ENCODE measurements at regions not wholly inside any gene's neighbourhood (a gene's known extent, or its start where the extent isn't known, plus 50 kb on each side); places are given as distances from the start of the nearest gene placed in this dataset.
A peak's percentile ranks its signal among the peaks of the same experiment; 100 is the strongest.
"Not testable (repeated sequence)": the region's sequence is repeated elsewhere in the genome, so short reads cannot be mapped to it uniquely, and the experiment has no call there.

GRCh38 chr13:83211301-83211700 lies 671.0 kb downstream of the SLITRK1 start:
- FAIRE-seq, result no peak

DNA sequence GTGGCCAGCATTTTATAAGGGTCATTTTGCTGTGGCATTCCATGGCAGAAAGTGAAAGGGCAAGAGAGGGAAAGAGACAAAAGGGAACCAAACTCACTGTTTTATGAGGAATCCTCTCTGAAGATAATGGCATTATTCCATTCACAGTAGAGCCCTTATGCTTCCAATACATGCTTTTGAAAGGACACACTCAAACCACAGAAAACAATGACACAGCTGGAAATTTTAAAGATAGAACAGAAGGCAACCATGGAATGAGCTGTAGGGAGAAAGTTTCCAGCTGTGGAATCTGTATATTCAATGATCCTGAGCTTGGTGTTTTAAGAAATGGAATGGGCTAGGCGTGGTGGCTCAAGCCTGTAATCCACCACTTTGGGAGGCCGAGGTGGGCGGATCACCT lies 677.4 kb downstream of the SLITRK1 start:
- no peak for FAIRE-seq

GRCh38 chr13:83201506-83201905 lies 680.8 kb downstream of the SLITRK1 start:
- no peak for FAIRE-seq

DNA sequence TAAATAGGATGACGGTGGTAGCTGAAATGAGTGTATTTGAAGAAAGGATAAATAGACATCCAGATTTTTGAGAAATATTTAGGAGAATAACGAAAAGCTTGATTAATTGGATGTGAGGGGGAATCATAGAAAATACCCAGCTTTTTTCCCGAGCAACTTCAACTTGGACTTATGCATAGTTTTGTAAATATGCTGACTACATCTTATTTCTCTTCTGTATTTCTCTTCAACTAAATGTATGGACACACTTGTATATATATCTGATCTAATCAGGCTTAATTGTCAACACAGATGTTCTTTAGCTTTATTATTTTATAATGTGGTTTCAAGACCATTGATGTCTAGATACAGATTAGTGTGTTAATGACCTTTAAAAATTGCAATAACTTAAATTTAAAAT lies 685.0 kb downstream of the SLITRK1 start:
- no peak for FAIRE-seq

DNA sequence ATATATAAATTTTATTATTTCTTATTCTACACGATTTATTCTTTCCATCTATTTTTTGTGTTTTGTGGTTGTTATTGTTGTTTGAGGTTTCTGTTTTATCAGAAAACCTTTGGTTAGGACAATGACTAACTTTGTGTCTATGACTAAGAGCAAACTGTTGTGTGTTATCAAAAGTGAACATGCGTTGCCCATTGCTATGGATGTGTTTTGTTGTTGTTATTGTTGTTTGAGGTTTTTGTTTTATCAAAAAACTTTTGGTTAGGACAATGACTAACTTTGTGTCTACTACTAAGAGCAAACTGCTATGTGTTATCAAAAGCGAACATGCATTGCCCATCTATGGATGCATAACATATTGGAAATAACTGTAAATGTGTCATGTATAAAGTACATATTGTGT lies 692.3 kb downstream of the SLITRK1 start:
- FAIRE-seq, result no peak

DNA sequence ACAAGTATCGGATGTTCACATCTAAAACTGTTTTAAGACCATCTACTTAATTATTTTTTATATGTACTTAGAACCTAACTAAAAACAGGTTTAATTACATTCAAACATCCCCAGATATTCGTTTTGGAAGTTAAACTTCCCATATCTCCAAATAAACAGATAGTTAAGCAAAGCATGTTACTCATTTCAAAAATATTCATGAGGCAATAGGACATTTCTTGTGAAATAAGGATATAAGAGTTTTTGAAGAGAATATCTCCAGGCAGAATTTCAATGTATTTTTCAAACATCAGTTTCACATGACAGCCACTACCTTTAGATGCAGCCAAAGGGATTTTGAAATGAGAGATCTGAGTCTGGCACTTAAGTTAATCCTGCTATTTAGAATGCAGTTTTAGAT lies 697.5 kb downstream of the SLITRK1 start:
- no peak for FAIRE-seq

DNA sequence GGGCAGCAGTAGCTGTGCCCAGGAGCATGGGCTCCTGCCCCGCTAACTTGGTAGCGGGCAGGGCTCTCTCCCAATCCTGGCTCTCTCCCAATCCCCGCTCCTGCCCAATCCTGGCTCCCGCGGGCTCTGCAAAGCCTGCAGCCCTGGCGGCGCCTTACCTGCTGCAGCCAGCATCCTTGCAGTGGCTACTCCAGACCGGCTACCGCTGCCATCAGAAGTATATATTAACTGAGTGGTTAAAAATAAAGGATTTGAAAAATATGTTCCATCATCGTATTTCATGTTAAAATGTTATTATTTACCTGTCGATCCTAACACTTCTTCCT lies 698.2 kb downstream of the SLITRK1 start:
- no peak for FAIRE-seq

- no peak for FAIRE-seq
Measured at GRCh38 chr13:83183439-83184149, 698.7 kb downstream of the SLITRK1 start.

GRCh38 chr13:83182845-83183244 lies 699.4 kb downstream of the SLITRK1 start:
- no peak for FAIRE-seq

- no peak for FAIRE-seq
Measured at GRCh38 chr13:83178008-83178407, 704.3 kb downstream of the SLITRK1 start.

GRCh38 chr13:83168590-83168989 lies 713.7 kb downstream of the SLITRK1 start:
- FAIRE-seq, result no peak

DNA sequence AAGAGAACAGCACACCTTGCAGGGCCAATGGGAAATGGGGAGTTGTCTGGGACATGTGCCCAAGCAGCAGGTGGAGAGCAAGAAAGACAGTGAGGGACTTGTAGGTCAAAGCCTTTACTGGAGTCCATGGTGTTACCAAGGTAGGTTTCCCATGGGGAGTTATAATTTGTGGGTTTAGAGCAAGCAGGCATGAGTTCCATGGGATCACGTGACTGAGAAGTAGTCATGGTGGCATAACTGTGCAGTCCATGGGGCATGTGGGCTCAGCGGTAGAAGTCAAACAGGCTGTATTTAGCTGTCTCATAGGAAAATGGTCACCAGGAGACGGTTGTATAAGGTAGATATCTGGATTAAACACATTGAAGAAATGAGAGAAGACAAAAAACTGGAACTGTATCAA lies 715.1 kb downstream of the SLITRK1 start:
- no peak for FAIRE-seq

DNA sequence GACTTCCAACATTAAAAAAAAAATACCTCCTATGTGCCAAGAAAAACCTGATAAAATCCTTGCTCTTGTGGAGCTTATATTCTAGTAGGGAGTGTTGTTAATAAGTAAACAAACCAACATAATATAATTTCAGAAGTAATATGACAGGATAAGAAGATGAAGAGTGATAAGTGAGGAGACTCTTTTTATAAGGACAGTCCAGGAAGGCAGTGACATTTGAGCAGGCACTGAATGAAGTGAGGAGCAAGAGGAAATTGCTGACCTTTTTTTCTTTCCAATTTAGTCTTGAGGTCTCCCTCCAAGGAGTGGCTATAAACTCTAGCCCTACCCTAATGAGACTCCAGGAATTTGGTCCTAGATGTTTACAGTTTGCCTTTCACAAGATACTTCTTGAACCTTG lies 715.7 kb downstream of the SLITRK1 start:
- no peak for FAIRE-seq

GRCh38 chr13:83162493-83162892 lies 719.8 kb downstream of the SLITRK1 start:
- FAIRE-seq, result no peak

DNA sequence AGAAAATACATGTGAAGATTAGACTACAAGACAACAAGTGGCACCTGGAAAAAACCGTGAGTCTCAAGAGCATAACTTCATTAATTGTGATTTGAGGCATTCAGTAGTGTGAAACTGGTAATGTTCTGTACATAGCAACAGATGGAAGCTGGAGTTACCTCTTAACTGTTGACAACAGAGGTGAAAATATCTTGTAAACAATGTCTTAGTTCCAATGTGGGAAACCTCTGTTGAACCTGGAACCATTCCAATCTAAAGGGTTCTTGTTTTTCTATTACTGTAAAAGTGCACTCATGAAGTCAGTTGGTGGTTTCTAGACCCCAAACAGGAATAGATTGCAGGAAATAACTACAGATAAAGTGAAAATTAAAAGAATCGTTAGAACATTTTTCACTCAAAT lies 728.4 kb downstream of the SLITRK1 start:
- FAIRE-seq, result no peak

- no peak for FAIRE-seq
Measured at GRCh38 chr13:83151308-83151660, 731.0 kb downstream of the SLITRK1 start.

GRCh38 chr13:83150616-83151307 lies 731.5 kb downstream of the SLITRK1 start:
- FAIRE-seq, result no peak

- FAIRE-seq, result no peak
Measured at GRCh38 chr13:83136660-83137059, 745.6 kb downstream of the SLITRK1 start.

- FAIRE-seq, result peak; percentile 15
Measured at GRCh38 chr13:83125791-83126190, 756.5 kb downstream of the SLITRK1 start.

DNA sequence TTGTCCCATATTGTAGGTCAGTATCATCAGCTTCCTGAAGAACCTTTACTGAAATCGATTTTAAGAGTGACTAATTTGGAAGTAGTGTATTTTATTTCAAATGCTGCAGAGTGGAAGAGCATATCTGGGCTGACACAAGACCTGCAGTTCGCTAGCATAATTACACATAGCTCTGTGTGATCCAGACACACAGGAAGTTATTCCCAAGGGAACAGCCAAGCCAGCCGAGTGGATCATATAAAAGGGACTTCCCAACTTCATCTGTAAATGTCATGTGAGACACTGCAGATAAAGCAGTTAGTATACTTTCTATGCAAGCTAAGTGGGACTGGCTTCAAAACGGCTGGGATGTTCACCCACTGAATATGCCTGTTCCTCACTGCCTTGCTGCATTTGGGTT lies 760.4 kb downstream of the SLITRK1 start:
- FAIRE-seq, result no peak

DNA sequence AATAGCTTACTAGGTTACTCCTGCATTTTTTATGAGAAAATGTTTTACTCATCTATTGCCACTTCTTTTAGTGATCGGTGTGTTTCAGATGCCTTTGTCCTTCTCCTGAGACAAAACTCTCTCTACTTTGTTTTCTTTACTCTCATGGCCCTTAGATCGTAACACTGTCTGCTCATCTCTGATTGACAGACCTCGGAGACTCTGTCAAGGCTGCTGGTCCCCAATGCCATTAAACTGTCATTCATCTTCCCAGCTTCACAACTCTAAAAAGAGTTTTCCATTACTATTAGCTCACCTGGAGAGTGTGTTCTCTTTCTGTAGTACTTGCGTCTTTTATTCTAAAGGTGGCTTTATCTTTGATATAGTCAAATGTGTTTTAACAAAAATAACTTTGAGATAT lies 765.2 kb downstream of the SLITRK1 start:
- FAIRE-seq, result no peak

GRCh38 chr13:83101574-83102247 lies 780.6 kb downstream of the SLITRK1 start:
- FAIRE-seq, result not testable (repeated sequence)

DNA sequence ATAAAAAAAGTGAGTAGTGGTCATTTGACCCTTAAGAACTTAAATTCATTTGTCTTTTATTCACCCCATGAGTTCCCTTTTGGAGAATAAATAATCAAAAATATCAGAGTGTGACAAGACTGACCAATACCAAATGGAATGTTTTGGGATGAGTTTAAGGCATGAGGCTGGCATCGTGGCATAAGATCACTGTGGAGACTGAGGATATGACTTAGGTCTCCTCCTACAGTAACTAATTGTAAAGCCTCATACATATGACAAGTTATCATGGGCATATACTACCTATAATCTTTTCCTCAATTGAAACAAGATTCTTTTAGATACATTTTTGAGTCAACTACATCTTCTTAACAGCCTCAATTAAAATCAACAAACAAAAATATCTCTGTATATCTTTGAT lies 782.0 kb downstream of the SLITRK1 start:
- FAIRE-seq, result no peak

DNA sequence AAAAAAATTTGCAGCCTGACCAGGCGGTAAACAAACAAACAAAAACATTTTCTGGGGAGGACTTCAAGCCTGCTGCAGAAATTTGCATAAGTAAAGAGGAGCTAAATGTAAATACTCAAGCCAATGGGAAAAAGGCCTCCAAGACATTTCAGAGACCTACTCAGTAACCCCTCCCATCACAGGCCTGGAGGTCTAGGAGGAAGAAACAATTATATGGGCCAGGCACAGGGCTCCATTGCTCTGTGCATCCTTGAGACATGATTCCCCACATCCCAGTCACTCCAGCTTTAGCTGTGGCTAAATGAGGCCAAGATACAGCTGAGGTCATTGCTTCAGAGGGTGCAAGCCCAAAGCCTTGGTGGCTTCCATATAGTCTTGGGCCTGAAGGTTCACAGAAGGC lies 793.4 kb downstream of the SLITRK1 start:
- no peak for FAIRE-seq

DNA sequence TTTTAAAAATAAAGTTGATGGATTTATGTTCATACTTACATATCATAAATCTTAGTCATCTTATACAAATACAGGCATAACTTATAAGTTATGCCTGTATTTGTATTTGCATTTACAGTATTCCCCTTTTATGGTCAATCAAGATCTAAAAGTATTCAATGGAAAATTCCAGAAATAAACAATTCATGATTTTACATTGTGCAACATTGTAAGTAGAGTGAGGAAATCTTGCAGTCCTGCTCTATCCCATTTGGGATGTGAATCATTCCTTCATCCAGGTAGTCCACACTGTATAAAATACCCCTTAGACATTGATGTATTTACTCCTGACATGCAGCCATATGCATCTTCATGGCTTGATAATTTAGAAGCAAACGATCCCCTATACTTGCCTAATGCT lies 795.3 kb downstream of the SLITRK1 start:
- no peak for FAIRE-seq

All from G401.6 (cell line).